ENCODE measurements at regions not wholly inside any gene's neighbourhood (a gene's known extent, or its start where the extent isn't known, plus 50 kb on each side); places are given as distances from the start of the nearest gene placed in this dataset.

DNA sequence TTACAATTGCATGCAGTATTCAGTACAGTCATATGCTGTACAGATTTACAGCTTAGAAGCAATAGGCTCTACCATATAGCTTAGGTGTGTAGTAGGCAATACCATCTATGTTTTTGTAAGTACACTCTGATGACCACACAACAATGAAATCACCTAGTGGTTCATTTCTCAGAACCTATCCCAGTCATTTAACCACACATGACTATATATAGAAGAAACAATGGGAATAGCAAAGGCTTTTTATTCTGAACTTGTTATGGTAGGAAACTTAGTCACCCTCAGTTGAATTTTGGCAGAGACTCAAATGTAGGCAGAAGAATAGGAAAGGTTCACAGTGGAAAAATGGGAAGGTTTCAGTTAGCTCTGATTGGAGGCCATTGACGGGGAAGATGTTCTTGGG is 1075.1 kb upstream of the MIR17HG start:
- Mint-ChIP-seq H3K27ac (no peak overlapping the region), H3K36me3 (peaks cover 11% of the 10 kb centered on the region), H3K27me3 (ENCODE audit: low read depth) (no peaks in the 10 kb centered on the region), H3K4me1 (peaks cover 3% of the 10 kb centered on the region), H3K4me3 (no peak overlapping the region), H3K9me3 (peaks cover 20% of the 10 kb centered on the region)
- no peak for DNase-seq (ENCODE audit: low spot score)
- TF ChIP-seq FOXK1 (CRISPR knock-in tag; IDR thresholded peaks at IDR 0.05): no peak
- TF ChIP-seq, protein P1, sequence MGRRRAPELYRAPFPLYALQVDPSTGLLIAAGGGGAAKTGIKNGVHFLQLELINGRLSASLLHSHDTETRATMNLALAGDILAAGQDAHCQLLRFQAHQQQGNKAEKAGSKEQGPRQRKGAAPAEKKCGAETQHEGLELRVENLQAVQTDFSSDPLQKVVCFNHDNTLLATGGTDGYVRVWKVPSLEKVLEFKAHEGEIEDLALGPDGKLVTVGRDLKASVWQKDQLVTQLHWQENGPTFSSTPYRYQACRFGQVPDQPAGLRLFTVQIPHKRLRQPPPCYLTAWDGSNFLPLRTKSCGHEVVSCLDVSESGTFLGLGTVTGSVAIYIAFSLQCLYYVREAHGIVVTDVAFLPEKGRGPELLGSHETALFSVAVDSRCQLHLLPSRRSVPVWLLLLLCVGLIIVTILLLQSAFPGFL (CRISPR knock-in tag; IDR thresholded peaks at IDR 0.05; ENCODE audit: borderline replicate concordance): no peak
- TF ChIP-seq TEAD4 (CRISPR knock-in tag; IDR thresholded peaks at IDR 0.05): no peak
- TF ChIP-seq SP1 (CRISPR knock-in tag; conservative IDR thresholded peaks at IDR 0.05): no peak
- TF ChIP-seq NR3C1 (CRISPR knock-in tag; conservative IDR thresholded peaks at IDR 0.05; ENCODE audit: low read depth): no peak
- no peak for TF ChIP-seq MYBL2 (CRISPR knock-in tag; IDR thresholded peaks at IDR 0.05)
- TF ChIP-seq FOXJ3 (CRISPR knock-in tag; IDR thresholded peaks at IDR 0.05; ENCODE audit: borderline replicate concordance): no peak
- TF ChIP-seq, protein P2, sequence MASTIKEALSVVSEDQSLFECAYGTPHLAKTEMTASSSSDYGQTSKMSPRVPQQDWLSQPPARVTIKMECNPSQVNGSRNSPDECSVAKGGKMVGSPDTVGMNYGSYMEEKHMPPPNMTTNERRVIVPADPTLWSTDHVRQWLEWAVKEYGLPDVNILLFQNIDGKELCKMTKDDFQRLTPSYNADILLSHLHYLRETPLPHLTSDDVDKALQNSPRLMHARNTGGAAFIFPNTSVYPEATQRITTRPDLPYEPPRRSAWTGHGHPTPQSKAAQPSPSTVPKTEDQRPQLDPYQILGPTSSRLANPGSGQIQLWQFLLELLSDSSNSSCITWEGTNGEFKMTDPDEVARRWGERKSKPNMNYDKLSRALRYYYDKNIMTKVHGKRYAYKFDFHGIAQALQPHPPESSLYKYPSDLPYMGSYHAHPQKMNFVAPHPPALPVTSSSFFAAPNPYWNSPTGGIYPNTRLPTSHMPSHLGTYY (CRISPR knock-in tag; IDR thresholded peaks at IDR 0.05): no peak
- TF ChIP-seq, protein P3, sequence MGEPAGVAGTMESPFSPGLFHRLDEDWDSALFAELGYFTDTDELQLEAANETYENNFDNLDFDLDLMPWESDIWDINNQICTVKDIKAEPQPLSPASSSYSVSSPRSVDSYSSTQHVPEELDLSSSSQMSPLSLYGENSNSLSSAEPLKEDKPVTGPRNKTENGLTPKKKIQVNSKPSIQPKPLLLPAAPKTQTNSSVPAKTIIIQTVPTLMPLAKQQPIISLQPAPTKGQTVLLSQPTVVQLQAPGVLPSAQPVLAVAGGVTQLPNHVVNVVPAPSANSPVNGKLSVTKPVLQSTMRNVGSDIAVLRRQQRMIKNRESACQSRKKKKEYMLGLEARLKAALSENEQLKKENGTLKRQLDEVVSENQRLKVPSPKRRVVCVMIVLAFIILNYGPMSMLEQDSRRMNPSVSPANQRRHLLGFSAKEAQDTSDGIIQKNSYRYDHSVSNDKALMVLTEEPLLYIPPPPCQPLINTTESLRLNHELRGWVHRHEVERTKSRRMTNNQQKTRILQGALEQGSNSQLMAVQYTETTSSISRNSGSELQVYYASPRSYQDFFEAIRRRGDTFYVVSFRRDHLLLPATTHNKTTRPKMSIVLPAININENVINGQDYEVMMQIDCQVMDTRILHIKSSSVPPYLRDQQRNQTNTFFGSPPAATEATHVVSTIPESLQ (CRISPR knock-in tag; IDR thresholded peaks at IDR 0.05): no peak
- TF ChIP-seq, protein P4, sequence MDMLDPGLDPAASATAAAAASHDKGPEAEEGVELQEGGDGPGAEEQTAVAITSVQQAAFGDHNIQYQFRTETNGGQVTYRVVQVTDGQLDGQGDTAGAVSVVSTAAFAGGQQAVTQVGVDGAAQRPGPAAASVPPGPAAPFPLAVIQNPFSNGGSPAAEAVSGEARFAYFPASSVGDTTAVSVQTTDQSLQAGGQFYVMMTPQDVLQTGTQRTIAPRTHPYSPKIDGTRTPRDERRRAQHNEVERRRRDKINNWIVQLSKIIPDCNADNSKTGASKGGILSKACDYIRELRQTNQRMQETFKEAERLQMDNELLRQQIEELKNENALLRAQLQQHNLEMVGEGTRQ (CRISPR knock-in tag; IDR thresholded peaks at IDR 0.05): no peak
- no peak for TF ChIP-seq ESRRA (CRISPR knock-in tag; IDR thresholded peaks at IDR 0.05; ENCODE audit: borderline replicate concordance)
- TF ChIP-seq NFE2L1 (CRISPR knock-in tag; IDR thresholded peaks at IDR 0.05): no peak
- no peak for TF ChIP-seq ZNF317 (CRISPR knock-in tag; IDR thresholded peaks at IDR 0.05; ENCODE audit: borderline replicate concordance, low read depth)
- no peak for TF ChIP-seq CBFB (CRISPR knock-in tag; IDR thresholded peaks at IDR 0.05; ENCODE audit: low read depth)
- ChIA-PET POLR2A (no interaction called here), CTCF (no interaction called here)
- no peak for ATAC-seq

DNA sequence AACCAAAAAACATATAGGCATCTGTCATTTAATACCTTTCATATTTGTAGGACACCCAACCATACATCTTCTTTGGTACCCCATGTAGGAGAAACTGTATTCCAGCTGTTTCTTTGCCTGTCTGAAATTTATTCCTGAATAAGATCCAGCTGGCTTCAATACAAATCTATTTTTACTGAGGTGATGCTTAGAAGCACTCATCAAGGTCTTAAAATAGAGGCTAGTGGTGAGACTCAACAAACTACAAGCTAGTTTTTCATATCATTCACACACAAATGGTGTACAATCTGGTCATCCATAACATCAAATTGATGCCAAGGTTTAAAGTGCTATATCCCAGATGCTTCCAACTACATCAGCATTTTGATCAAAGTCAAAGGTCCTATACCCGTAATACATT is 1071.3 kb upstream of the MIR17HG start:
- Mint-ChIP-seq H3K27ac (no peak overlapping the region), H3K9me3 (peaks cover 13% of the 10 kb centered on the region), H3K4me3 (no peak overlapping the region), H3K36me3 (peaks cover 11% of the 10 kb centered on the region), H3K27me3 (ENCODE audit: low read depth) (no peaks in the 10 kb centered on the region), H3K4me1 (no peaks in the 10 kb centered on the region)
- no peak for ATAC-seq
- DNase-seq (ENCODE audit: low spot score): no peak
- ChIA-PET CTCF (no interaction called here), POLR2A (no interaction called here)
- no peak for TF ChIP-seq ZNF416 (CRISPR knock-in tag; IDR thresholded peaks at IDR 0.05)
- no peak for TF ChIP-seq NFYB (CRISPR knock-in tag; conservative IDR thresholded peaks at IDR 0.05; ENCODE audit: low read depth)
- no peak for TF ChIP-seq NR2C2 (CRISPR knock-in tag; IDR thresholded peaks at IDR 0.05)
- TF ChIP-seq, protein P5, sequence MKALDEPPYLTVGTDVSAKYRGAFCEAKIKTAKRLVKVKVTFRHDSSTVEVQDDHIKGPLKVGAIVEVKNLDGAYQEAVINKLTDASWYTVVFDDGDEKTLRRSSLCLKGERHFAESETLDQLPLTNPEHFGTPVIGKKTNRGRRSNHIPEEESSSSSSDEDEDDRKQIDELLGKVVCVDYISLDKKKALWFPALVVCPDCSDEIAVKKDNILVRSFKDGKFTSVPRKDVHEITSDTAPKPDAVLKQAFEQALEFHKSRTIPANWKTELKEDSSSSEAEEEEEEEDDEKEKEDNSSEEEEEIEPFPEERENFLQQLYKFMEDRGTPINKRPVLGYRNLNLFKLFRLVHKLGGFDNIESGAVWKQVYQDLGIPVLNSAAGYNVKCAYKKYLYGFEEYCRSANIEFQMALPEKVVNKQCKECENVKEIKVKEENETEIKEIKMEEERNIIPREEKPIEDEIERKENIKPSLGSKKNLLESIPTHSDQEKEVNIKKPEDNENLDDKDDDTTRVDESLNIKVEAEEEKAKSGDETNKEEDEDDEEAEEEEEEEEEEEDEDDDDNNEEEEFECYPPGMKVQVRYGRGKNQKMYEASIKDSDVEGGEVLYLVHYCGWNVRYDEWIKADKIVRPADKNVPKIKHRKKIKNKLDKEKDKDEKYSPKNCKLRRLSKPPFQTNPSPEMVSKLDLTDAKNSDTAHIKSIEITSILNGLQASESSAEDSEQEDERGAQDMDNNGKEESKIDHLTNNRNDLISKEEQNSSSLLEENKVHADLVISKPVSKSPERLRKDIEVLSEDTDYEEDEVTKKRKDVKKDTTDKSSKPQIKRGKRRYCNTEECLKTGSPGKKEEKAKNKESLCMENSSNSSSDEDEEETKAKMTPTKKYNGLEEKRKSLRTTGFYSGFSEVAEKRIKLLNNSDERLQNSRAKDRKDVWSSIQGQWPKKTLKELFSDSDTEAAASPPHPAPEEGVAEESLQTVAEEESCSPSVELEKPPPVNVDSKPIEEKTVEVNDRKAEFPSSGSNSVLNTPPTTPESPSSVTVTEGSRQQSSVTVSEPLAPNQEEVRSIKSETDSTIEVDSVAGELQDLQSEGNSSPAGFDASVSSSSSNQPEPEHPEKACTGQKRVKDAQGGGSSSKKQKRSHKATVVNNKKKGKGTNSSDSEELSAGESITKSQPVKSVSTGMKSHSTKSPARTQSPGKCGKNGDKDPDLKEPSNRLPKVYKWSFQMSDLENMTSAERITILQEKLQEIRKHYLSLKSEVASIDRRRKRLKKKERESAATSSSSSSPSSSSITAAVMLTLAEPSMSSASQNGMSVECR (CRISPR knock-in tag; IDR thresholded peaks at IDR 0.05; ENCODE audit: borderline replicate concordance): no peak
- no peak for TF ChIP-seq ETV6 (CRISPR knock-in tag; IDR thresholded peaks at IDR 0.05)
- TF ChIP-seq, protein P6, sequence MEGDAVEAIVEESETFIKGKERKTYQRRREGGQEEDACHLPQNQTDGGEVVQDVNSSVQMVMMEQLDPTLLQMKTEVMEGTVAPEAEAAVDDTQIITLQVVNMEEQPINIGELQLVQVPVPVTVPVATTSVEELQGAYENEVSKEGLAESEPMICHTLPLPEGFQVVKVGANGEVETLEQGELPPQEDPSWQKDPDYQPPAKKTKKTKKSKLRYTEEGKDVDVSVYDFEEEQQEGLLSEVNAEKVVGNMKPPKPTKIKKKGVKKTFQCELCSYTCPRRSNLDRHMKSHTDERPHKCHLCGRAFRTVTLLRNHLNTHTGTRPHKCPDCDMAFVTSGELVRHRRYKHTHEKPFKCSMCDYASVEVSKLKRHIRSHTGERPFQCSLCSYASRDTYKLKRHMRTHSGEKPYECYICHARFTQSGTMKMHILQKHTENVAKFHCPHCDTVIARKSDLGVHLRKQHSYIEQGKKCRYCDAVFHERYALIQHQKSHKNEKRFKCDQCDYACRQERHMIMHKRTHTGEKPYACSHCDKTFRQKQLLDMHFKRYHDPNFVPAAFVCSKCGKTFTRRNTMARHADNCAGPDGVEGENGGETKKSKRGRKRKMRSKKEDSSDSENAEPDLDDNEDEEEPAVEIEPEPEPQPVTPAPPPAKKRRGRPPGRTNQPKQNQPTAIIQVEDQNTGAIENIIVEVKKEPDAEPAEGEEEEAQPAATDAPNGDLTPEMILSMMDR (IDR thresholded peaks at IDR 0.05): no peak
- no peak for TF ChIP-seq CBFB (CRISPR knock-in tag; IDR thresholded peaks at IDR 0.05; ENCODE audit: low read depth)
- TF ChIP-seq FOXJ3 (CRISPR knock-in tag; IDR thresholded peaks at IDR 0.05; ENCODE audit: borderline replicate concordance): no peak
- TF ChIP-seq, protein P7, sequence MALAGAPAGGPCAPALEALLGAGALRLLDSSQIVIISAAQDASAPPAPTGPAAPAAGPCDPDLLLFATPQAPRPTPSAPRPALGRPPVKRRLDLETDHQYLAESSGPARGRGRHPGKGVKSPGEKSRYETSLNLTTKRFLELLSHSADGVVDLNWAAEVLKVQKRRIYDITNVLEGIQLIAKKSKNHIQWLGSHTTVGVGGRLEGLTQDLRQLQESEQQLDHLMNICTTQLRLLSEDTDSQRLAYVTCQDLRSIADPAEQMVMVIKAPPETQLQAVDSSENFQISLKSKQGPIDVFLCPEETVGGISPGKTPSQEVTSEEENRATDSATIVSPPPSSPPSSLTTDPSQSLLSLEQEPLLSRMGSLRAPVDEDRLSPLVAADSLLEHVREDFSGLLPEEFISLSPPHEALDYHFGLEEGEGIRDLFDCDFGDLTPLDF (CRISPR knock-in tag; IDR thresholded peaks at IDR 0.05): no peak
- no peak for TF ChIP-seq GRHL2 (CRISPR knock-in tag; IDR thresholded peaks at IDR 0.05; ENCODE audit: insufficient replicate concordance, severe bottlenecking)
- TF ChIP-seq, protein P1 (CRISPR knock-in tag; IDR thresholded peaks at IDR 0.05; ENCODE audit: borderline replicate concordance): no peak
